Right lung (tissue), 2 donors: ENCODE measurements at regions not wholly inside any gene's neighbourhood (a gene's known extent, or its start where the extent isn't known, plus 50 kb on each side); places are given as distances from the start of the nearest gene placed in this dataset.
"Not testable (repeated sequence)": the region's sequence is repeated elsewhere in the genome, so short reads cannot be mapped to it uniquely, and the experiment has no call there.

Experiments used
- DNase-seq, 2 donors: peaks; one replicate each; pipeline ENCODE4 v3.0.0-alpha.2; 2013

DNA sequence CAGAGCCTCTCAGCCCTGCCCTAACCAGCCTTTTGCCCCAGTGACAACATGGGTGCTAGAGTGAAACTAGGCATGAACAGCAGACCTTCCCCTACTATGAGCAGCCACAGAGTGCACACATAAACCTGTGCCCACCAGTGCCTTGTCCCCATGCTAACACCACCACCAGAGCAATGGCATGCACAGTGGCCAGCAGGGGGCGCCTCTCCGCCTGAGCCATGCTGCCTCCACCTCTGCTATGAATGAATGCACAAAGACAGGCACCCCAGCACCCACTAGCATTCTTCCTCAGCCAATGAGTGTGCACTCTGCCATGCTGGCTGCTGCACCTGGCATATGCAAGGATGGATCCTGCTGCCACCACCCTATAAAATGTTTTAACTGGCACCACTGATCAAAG is 286.9 kb upstream of the FGF16 start:
- DNase-seq, result no peak

DNA sequence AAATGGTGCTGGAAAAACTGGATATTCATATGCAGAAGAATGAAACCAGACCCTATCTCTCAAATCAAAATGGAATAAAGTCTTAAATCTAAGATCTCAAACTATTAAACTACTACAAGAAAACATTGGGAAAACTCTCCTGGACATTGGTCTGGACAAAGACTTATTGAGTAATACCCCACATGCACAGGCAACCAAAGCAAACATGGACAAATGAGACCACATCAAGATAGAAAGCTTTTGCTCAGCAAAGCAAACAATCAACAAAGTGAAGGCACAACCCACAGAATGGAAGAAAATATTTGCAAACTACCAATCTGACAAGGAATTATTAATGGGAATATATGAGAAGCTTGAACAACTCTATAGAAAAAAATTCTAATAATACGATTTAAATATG is 284.4 kb upstream of the FGF16 start:
- DNase-seq, result no peak

DNA sequence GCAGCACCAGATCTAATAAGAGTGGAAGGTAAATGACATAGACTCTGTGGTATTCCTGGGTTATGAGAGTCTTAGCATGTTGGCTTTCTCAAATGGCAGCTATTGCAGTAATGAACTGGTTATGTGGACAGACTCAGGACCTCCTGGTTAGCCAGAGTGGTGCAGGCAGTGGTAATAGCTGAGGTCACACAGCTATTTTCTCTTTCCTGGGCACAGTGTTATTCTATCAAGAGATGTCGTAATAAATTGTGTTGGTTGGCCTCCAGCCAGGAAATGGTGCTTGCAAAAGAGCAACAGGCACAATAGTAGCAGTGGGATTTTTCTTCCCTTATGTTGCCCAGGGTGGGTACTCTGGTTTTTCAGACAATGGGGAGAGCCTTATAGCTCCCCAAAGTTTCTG is 279.2 kb upstream of the FGF16 start:
- no peak for DNase-seq

DNA sequence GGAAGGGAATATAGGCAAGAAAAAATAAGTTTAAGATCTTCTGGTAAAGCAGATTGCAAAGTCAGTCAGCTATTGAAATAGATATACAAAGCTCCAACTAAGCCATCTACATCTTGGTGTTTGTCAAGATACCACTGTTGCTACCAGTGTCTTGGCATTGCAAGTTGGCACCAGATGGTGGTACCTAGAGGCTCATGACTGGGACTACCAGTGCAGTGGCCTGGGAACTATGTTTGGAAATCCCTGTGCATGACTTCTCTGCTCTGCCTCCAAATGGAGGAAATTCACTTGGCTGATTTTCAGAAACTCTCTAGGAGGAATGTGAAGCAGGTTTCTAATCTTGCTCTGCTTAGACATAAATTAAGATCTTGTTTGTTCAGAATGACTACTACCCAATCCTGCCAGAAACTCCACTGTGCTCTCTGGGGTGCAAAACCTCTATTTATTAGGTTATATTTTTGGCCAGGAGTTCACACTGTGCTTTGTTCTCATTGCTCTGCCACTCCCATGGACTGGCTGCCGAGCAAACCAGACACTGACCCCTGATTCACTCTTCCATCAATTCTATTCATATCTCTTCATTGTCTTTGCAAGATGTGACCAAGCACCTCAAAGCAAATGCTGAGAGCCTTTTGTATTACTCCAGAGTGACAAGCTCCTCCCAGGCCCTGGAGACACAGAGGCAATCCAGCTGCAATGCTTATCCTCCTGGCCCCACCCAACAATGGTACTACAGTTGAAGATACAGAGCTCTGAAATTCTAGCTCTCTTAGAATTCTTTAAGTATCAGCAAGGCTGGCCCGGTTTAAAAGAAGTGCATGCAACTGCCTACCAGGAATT is 272.3 kb upstream of the FGF16 start:
- DNase-seq, result no peak

DNA sequence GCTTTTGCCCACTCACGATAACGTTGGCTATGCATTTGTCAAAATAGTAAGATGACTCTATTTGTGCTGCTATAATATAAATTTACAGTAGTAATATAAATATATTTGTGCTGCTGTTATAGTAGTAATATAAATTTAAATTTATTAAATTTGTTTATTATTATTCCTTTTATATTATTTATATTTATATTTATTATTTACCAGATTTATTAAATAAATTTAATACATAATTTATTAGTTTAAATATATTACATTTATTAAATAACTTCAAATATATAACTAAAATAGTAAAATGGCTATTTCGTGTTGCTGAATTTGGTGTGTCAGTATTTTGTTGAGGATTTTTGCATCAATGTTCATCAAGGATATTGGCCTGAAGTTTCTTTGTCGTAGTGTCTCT is 246.5 kb upstream of the FGF16 start:
- DNase-seq, result no peak

DNA sequence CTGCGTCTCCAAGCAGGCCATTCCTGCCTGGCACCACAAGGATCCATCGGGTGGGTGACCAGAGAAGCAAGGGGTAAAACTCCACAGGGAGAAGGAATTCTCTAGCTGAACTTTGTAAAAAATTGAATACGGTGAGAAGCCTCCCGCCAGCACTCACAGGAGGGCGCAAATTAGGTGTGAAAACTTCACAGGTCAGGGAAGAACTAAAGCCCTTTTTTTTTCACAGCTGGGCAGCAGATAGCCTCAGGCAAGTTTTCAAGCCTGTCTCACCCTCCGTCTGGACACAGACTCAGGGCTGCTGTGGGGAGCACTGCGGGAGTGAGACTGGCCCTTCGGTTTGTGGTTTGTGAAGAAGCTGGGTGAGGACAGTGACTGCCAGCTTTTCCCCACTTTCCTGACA is 224.1 kb upstream of the FGF16 start:
- no peak for DNase-seq

DNA sequence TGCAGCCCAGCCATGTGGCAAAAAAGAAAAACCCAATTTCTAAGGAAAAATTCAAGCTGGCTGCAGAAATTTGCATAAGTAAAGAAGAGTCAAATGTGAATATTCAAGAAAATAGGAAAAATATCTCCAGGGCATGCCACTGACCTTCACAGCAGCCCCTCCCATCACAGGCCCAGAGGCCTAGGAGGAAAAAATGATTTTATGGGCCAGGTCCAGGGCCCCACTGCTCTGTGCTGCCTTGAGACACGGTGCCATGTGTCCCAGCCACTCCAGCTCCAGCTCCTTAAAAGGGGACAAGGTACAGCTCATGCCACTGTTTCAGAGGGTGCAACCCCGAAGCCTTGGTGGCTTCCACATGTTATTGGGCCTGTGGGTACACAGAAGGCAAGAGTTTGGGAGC is 182.7 kb upstream of the FGF16 start:
- DNase-seq, result no peak

DNA sequence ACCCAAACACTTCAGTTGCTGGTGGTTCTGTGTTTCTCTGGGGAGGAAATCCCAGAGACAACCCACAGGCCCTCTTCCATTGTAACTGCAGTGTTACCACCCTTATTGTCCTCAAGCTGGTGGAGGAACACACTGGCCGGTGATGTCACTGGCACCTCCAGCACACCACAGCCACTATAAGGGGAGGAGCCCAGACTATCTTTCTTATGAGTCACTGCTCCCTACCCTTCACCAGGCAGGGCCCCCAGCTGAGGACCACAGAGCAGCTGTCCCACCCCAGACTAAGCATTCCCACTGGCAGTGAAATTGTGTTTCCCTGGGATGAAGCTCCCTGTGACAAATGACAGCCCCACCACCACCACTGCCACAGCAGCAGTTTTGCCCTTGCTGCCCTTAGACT is 171.8 kb upstream of the FGF16 start:
- no peak for DNase-seq

DNA sequence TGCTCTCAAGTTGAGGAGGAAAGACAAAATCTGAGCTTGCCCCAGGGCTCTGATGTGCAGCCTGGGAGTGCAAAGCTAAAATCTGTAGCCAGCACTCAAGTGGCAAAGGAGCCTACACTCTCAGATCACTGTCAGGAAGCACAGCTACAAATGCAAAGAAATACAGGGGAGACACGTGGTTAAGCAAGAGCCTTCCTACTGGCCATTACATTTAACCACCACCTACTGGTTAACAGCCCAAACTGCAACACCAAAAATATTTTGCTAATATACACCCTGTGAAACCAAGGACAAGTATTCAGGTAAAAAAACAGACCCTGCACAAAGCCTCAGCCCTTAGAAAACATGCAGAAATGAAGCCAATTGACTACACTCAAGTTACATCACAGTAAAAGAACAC is 170.4 kb upstream of the FGF16 start:
- DNase-seq, result no peak

DNA sequence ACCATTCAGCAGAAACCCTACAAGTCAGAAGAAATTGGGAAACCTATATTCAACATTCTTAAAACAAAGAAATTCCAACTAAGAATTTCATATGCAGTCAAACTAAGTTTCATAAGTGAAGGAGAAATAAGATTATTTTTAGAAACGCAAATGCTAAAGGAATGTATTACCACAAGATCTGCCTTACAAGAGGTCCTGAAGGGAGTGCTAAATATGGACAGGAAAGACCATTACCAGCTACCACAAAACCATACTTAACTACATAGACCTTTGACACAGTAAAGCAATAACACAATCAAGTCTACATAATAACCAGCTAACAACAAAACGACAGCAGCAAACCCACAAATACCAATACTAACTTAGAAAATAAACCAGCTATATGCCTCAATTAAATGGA is 169.3 kb upstream of the FGF16 start:
- no peak for DNase-seq

DNA sequence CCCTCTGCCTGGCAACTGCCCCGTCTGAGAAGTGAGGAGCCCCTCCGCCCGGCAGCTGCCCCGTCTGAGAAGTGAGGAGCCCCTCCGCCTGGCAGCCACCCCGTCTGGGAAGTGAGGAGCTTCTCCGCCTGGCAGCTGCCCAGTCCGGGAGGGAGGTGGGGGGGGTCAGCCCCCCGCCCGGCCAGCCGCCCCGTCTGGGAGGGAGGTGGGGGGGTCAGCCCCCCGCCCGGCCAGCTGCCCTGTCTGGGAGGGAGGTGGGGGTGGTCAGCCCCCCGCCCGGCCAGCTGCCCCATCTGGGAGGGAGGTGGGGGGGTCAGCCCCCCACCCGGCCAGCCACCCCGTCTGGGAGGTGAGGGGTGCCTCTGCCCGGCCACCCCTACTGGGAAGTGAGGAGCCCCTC is 167.8 kb upstream of the FGF16 start:
- not testable (repeated sequence) for DNase-seq

DNA sequence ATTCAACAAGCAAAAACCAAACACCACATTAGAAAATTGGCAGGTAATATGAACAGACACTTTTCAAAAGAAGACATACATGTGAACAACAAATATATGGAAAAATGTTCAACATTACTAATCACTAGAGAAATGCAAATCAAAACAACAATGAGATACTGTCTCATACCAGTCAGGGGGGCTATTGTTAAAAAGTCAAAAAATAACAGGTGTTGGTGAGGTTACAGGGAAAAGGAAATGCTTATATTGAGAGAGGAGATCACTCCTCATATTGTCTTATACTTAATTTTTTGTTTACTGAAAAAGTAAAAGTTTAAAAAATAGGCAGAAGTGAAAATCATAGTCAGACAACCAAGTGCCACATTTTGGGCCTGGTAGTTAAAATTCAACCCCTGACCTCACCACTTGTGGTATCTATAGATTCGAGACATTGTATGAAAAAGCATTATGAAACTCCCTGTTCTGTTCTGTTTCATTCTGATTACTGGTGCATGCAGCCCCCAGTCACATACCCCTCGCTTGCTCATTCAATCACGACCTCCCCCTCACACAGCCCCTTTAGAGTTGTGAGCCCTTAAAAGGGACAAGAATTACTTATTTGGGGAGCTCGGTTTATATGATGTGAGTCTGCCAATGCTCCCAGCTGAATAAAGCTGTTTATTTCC is 153.7 kb upstream of the FGF16 start:
- DNase-seq, result no peak

DNA sequence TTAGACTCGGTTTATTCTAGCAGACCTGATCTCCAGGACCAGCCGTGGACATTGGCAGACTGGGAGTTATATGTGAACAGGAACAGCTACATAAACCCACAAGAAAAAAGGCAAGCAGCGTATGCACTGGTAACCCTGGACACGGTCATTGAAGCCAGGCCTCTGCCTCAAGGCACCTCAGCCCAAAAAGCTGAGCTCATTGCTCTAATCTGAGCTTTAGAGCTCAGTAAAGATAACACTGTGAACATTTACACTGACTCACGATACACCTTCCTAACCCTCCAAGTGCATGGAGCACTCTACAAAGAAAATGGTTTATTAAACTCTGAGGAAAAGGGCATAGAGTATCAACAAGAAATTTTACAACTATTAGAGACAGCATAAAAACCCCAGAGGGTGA is 148.9 kb upstream of the FGF16 start:
- DNase-seq, result no peak

DNA sequence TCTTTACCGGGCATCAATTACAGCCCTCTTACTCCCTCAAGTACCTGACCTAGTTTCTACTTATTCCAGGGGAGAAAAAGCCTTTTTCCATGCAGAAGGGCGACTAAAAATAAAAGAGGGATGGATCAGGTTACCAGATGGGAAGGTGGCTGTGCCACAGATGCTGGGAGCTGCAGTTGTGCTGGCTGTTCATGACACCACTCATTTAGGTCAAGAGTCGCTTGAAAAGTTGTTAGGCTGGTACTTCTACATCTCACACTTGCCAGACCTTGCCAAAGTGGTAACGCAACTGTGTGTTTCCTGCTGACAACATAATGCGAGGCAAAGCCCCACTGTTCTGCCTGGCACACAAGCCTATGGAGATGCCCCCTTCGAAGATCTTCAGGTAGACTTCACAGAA is 148.4 kb upstream of the FGF16 start:
- no peak for DNase-seq

DNA sequence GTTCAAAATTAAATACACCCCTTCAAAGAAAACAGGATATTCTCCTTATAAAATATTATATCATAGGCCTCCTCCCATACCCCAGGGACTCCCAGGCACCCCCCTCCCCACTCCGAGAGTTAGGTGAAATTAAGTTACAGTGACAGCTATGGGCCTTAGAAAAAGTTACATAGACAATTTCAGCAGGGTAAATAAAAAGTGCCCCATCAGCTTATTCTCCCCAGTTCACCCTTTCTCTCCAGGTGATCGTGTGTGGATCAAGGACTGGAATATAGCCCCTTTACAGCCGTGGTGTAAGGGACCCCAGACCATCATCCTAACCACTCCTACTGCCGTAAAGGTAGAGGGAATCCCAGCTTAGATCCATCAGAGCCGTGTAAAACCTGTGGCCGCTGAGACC is 147.6 kb upstream of the FGF16 start:
- DNase-seq, result no peak

DNA sequence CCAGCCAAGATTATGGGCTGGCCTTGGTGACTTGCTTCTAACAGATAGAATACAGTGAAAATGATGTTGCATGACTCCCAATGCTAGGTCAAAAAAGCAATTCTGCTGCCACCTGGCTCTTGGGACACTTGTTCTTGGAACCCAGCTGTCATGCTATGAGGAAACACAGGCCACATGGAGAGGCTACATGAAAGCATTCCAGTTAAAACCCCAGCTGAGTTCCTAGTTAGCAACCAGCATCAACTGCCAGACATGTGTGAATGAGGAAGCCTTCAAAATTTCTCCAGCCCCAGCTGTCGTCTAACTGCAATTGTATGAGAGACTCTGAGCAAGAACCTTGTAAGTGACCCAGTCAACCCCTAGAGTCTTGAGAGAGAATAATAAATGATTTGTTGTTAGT is 105.2 kb upstream of the FGF16 start:
- DNase-seq, result no peak

DNA sequence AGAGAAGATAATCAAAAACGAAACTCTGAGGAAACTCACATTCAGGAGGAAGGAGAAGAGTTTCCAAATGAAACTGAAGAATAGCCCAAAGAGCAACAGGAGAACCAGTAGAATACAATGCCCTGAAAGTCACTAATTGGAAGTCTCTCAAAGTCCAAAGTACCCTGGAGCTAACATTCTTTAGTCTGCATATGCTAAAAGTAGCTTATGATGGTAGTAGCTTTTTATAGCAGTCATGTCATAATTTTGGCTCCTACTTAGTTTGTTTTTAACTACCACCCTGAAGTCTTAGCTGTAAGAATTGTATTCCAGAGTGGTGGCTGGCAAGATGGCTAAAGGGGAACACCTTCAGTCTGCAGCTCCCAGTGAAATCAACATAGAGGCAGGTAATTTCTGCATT is 100.3 kb upstream of the FGF16 start:
- no peak for DNase-seq

DNA sequence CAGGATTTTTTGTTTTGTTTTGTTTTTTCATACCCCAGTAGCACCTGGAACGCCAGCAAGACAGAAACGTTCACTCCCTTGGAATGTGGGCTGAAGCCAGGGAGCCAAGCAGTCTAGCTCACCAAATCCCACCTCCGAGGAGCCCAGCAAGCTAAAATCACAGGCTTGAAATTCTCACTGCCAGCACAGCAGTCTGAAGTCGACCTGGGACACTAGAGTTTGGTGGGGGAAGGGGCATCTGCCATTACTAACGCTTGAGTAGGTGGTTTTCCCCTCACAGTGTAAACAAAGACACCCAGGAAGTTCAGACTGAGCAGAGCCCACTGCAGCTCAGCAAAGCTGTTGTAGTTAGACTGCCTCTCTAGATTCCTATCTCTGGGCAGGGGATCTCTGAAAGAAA is 99.6 kb upstream of the FGF16 start:
- no peak for DNase-seq

DNA sequence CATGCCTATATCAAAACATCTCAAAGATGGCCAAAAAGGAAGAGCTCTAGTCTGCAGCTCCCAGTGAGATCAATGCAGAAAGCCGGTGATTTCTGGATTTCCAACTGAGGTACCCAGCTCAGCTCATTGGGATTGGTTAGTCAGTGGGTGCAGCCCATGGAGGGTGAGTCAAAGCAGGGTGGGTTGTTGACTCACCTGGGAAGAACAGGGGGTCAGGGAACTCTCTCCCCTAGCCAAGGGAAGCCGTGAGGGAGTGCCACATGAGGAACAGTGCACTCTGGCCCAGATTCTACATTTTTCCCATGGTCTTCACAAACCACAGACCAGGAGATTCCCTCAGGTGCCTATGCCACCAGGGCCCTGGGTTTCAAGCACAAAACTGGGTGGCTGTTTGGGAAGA is 57.3 kb upstream of the FGF16 start:
- no peak for DNase-seq

DNA sequence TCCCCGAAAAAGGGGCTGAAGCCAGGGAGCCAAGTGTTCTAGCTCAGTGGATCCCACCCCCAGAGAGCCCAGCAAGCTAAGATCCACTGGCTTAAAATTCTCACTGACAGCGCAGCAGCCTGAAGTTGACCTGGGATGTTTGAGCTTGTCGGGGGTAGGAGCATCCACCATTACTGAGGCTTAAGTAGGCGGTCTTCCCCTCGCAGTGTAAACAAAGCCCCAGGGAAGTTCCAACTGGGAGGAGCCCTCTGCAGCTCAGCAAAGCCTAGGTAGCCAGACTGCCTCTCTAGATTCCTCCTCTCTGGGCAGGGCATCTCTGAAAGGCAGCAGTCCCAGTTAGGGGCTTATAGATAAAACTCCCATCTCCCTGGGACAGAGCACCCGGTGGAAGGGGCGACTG is 56.8 kb upstream of the FGF16 start:
- not testable (repeated sequence) for DNase-seq

DNA sequence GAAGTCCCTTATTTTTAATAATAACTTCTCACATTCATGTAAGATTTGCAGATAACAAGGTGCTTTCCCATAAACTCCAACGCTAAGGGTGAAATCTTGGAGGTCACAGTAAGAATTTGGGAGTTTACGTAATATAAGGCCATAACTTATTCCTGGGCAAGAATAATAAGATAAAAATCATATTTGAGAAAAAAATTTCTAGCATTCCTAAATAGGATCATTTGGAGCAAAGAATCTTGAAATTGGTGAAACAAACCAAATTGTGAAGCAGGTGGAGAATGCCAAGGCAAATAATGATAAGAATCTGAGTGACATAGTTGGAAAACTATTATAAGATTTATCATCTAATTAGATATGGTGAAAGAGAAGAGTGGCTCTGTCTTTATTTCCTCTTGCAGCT is 50.4 kb upstream of the FGF16 start:
- no peak for DNase-seq
